GM12873 (cell line): ENCODE measurements at regions not wholly inside any gene's neighbourhood (a gene's known extent, or its start where the extent isn't known, plus 50 kb on each side); places are given as distances from the start of the nearest gene placed in this dataset.

Experiments used
- TF ChIP-seq, protein P1 (sequence below): IDR thresholded peaks from 2 replicates; pipeline ENCODE4 v1.5.1; 2012; ENCODE audit warnings: low read depth, mild to moderate bottlenecking, moderate library complexity, low read length, control low read depth; ENCODE audit not compliant: insufficient read depth; ENCODE audit errors: missing control alignments

DNA sequence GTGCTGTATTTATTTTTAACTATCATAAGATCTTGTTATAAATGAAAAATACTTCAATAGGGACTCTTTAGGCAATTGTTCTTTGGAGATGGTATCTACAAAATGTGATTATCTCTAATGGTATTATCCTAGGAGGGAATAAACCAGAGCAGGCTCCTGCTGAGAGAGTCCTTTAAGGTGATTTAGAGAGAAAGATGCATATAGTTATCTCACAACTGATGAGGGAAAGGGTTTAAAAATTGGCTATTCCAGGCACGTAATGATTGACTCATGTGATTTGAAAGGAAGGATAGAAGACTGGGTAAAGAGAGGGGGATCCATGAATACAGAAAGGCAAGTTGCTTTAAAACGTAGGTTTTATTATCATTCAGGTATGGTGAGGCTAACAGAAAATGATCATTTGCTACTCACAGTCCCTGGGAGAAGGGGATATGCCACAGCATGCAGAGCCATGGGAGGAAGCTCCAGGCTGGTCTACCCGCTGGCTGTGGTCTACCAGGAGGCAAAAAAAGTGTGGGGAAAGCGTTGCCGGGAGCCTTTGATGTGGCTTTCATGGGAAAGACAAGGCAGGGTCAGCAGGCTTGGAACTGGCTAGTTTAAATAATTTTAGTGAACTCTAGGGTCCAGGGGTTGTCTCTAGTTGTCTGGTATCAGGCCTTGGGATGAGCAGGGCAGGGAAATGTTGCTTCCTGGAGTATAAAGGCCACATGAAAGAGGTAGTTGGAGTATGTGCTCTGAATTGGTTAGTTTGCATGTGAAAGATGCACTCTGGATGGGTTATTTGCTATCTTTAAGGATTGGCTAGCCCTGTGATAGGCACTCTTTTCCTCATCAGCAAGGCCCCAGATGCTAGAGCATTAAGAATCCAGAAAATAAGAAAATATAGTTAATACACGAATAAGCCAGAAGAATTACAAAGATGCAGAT is 798.4 kb upstream of the GRM7 start:
- TF ChIP-seq, protein P1, sequence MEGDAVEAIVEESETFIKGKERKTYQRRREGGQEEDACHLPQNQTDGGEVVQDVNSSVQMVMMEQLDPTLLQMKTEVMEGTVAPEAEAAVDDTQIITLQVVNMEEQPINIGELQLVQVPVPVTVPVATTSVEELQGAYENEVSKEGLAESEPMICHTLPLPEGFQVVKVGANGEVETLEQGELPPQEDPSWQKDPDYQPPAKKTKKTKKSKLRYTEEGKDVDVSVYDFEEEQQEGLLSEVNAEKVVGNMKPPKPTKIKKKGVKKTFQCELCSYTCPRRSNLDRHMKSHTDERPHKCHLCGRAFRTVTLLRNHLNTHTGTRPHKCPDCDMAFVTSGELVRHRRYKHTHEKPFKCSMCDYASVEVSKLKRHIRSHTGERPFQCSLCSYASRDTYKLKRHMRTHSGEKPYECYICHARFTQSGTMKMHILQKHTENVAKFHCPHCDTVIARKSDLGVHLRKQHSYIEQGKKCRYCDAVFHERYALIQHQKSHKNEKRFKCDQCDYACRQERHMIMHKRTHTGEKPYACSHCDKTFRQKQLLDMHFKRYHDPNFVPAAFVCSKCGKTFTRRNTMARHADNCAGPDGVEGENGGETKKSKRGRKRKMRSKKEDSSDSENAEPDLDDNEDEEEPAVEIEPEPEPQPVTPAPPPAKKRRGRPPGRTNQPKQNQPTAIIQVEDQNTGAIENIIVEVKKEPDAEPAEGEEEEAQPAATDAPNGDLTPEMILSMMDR = no peak

DNA sequence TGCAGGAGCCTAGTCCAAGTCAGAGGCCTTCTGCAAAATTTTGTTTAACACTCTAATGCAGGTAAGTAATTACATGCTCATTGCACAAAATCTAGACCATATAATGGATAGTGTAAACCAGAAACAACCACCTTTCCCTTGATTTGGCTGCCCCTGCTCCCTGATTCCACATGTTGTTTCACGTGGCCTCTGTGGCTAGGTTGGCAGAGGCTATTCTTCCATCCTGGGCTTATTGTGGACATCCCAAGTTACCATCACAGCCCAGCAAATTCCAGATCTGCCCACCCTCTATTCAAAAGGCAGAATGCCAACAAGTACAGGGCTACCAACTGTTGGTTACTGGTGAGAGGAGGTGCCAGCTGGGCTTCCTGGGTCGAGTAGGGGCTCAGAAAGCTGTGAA is 794.5 kb upstream of the GRM7 start:
- TF ChIP-seq, protein P1 = no peak

DNA sequence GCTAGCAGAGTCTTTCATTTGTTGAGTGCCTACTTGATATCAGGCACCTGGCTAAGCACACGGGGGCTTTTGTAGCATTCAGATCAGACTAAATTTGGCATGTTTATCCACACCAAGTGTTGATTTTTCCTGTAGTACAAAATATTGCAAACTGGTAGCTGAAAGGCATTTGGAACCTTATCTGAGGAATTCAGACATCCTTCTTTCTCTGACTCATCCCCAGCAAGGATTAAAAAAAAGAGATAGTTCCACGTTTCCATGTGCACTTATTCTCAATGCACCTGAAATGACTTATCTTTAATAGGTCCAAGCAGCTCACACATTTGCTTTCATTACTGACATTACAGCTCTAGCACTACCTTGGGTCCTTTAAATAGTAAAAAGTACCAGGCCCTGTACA is 786.0 kb upstream of the GRM7 start:
- TF ChIP-seq, protein P1 = no peak

DNA sequence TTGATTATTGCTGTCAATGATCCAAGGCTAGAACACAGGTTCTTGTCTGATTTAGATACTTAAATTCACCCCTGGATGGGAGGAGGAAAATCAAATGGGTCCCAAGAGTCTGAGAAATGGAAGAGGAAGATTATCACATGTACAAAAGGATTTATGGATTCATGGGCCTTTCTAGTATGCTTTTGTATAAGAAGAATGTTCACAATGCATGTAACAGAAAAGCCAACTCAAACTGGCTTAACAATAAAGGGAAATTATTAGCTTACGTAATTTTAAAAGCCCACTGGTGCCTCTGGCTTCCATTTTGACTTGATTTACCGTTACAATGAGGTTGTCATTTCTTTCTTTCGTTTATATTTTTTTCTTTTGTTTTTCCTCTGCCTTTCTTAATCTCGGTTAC is 782.5 kb upstream of the GRM7 start:
- TF ChIP-seq, protein P1 = no peak

DNA sequence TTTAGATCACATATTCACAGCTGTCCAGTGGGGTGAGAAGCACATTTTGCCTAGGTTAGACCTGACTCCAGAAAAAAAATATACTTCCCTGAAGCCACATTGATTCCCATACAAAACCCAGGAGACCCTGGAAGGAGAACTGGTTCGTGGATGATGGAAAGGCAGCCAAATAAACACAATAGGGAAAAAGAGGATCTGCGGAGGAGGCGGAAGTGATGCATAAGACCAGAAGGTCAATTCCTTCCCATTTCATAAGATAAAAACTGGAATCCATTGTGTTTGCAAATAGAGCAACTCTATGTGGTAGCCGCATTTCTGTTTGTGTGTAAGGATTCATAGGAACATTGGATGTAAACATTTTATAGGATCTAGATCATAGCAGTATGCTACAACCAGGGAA is 781.9 kb upstream of the GRM7 start:
- TF ChIP-seq, protein P1 = no peak

DNA sequence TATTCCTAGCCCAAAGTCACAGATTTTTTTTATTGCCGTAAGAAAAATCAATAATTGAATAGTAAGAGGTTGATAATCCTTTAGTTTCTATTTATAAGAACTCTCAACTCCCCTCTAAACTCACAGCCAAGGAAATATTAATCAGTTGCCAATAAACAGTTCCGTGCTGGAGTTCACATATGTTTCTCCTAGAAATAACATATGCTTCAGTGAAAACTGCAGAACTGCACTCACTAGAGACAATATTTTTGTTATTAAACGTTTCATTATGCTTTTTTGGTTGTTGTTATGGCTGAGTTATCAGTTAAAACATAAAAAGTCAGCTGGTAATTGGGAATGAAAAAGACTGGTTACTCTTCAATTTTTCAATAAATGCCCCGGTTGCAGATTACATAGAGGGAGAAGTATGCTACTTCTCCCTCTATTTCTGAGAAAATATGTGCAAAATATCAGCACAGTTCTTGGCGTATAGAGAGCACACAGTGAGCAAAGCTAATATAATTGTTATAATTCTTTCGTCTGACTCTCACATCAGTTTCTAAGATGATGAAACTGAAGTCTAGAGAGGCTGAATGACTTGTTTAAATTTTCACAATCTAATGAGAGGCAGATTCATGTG is 781.2 kb upstream of the GRM7 start:
- TF ChIP-seq, protein P1 = no peak

DNA sequence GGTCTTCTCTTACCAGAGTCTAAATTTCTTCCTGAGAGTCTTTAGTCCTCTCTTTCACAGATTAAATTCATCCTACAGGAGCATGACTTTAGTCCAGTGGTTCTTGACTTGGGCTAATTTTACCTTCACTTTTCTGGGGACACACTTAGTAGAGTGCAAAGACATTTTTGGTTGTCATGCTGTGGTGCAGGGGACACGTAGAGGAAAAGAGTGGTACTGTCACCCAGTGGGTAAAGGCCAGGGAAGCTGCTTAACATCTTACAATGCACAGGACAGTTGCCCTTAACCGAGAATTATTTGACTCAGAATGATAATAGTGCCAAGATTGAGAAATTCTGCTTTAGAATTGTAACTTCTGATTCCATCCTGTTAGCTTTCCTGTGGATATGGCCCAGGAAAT is 772.5 kb upstream of the GRM7 start:
- TF ChIP-seq, protein P1 = no peak
